GM19452 (cell line): ENCODE measurements at regions not wholly inside any gene's neighbourhood (a gene's known extent, or its start where the extent isn't known, plus 50 kb on each side); places are given as distances from the start of the nearest gene placed in this dataset.
"Not testable (repeated sequence)": the region's sequence is repeated elsewhere in the genome, so short reads cannot be mapped to it uniquely, and the experiment has no call there.

ENCODE experiments used
- ATAC-seq: cut with Tn5 transposase; IDR thresholded peaks from one replicate; pipeline ENCODE4 v1.9.1; 2021; ENCODE audit not compliant: unreplicated experiment

DNA sequence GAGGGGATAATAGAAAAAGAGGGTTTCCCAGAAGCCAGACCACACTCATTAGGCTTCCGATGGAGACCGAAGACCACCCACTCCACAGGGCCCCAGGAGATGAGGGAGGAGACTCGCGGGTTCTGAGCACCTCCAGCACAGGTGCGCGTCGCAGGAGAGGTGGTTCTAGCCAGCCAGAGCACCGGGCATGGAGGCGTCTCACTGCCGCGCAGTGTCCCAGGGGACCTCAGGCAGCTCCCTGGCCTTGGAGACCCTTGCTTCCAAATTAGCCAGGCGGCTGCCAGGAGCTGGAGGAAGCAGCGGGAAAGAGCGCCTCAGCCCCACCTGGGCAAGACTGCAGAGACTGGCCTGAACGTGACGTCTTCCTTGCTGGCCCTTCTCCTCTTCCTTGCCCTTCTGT, 115.4 kb upstream of the FBXL7 start:
- ATAC-seq, result no peak

DNA sequence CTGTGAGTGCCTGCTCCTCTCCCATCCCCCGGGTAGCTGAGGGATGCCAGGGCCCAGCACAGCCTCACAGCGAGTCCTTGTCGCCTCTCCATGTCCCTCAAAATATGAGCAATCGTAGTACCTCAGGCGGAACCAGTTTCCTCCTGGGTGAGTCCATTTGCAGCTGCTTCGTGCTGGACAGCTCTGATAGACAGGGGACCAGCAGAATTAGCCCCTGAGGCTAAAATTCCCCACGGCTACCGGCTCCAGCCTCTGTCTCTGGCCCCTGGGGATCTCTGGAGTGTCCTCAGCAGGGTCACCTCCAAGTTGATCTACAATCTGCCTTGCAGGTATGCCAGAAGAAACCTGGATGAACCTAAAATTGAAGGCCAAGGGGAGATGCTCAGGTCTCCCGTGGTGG, 115.8 kb upstream of the FBXL7 start:
- no peak for ATAC-seq

DNA sequence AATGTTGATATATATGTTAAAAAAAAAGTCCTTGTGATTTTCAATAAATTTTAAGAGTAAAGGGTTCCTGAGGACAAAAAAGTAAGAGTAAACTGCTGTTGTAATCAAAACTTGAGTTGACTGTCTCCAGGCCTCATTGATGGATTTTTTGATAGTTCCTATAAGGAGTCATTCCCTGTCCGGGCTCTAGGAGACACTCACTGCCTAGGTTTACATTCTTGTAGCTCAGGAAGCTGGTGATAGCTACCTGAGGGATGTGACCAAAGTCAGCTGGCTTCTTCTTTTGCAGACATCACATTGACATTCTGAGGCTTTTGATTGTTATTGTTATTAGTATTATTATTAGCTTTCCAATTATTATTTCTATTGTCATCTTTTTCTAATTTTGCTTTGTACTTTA, 116.5 kb upstream of the FBXL7 start:
- ATAC-seq, result no peak

DNA sequence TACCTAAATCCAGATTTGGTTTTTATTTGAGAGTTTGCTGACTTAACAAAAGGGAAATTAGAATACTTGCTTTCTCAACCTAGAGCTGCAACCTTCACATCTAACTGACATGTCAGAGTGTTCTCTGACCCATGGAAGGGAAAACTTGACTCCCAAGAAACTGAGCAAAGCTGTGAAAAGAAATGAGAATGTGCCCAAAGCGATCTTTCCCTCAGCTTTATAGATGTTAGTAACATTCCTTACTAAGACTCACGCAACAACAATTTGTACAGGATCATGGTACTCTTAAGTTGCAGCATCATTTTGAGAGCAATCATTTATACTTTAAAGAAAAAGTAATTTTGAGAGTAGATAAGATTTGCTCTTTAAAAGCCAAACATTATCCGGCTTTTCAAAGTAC, 117.0 kb upstream of the FBXL7 start:
- ATAC-seq, result no peak

DNA sequence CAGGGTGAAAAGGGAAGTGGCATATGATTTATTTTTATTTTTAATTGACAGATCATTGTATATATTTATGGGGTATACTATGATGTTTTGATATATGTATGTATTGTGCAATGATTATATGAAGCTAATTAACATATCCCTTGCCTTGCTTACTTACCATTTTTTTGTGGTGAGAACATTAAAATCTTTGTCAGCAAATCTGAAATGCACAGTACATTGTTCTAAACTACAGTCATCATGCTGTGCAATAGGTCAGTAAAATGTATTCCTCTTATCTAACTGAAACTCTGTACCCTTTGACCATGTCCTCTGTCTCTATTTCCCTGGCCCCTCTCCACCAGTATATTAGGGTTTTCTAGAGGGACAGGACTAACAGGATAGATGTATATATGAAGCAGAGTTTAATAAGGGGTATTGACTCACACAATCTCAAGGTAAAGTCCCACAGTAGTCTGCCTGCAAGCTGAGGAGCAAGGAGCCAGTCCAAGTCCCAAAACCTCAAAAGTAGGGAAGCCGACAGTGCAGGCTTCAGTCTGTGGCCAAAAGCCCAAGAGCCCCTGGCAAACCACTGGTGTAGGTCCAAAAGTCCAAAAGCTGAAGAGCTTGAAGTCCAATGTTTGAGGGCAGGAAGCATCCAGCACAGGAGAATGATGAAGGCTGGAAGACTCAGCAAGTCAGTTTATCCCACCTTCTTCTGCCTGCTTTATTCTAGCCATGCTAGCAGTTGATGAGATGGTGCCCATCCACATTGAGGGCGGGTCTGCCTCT, 122.2 kb upstream of the FBXL7 start:
- ATAC-seq, result no peak

DNA sequence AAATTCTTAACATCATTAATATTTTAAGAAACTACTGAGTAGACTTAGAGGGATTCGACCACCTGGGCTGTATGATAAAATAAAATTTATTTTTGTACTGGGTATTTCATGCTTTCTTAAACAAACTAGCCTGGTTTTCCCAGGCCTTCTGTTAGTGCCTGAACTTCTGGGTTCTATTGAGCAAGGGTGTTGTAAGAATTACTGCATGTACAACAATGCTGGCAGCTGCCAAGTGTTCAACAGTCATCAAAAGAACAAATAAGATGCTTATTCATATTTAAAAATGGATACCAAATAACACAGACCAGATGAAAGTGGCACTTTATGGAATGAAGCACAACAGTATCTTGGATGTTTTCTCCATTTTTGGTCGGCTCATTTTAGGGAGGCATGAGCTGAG, 123.2 kb upstream of the FBXL7 start:
- no peak for ATAC-seq

DNA sequence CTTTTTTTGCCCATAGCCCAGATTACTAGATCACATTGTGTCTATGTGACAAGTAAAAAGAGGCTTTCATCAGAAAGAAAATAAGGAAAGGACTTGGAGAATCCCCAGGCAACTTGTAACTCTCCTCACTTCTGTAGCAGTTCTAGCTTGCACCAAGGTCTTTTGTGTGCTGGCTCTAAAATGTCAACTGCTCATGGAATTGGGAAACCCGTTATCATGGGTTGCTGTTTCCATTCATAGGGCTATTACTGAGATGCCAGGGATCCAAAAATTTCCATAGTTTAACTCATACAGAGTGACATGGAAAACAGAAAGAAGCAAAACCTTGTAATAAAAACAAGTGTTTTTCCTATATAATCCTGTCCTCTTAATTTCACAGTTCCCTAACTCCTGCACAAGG, 123.9 kb upstream of the FBXL7 start:
- no peak for ATAC-seq

DNA sequence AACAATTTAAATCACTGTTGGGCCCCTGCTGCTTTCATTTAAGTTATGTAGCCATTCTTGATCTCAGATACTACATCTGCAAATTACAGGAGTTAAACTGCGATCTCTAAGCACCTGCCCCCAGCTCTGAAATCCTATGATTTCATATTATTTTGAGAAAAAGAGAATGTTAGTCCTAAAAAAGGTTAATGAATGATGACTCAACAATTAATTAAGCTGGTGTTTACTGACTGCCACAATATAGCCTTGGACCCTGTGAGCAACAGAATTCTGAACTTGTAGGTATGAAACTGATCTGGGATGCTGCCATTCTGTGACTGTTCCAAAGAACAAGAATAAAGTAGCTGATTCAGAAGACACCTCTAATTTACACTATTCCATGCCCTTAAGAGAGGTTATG, 124.4 kb upstream of the FBXL7 start:
- ATAC-seq, result no peak

DNA sequence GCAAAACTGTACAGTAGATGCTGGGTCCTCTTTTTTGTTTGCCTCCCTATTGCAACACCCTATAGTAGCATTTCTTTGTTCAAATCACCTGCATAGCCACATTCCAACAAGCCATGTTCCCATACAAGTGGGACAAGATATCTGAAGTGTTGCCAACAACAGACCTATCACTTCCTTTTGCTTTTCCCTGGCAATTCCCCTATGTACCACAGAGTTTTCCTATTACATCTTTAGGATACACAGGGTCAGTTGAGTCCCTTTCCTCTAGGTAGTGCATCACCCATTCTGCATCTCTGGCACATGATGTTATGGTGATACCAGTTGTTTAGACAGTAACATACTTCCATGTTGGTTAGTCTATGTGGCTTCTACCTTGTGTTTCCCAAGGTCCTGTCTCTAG, 125.1 kb upstream of the FBXL7 start:
- no peak for ATAC-seq

DNA sequence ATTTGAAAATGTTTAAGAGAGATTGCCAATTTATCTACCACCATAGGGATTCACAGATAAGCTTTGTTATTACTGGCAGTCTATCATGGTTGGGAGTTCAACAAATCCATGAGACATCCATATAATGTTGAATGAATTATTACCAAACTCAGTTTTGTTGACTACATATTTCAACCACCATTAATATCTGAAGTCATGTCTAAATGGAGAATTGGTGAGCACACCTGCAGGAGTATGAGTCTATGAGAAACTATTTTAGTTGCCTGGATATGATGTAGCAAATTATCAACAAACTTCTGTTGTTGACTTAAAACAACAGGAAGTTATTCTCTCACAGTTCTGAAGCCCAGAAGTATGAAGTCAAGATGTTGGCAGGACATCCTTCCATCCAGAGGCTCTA, 126.8 kb upstream of the FBXL7 start:
- no peak for ATAC-seq

DNA sequence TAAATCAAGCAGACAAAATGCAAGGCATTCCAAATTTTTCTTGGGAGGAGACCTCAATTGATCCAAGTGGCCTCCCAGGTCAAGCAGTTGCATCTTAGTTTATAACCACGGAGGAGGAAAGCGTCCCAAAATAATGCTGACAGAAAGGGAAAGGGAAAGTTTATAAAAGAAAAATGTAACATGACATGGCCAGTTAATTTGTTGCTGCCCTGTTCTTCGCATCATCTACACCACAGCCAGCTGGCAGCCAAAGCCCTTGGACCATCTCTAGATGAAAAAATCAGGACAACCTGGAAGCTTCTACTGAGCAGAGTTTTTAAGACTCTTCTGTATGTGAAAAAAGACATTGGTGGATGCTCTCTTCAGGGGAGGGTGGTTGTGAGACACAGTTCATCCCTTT, 128.8 kb upstream of the FBXL7 start:
- no peak for ATAC-seq

DNA sequence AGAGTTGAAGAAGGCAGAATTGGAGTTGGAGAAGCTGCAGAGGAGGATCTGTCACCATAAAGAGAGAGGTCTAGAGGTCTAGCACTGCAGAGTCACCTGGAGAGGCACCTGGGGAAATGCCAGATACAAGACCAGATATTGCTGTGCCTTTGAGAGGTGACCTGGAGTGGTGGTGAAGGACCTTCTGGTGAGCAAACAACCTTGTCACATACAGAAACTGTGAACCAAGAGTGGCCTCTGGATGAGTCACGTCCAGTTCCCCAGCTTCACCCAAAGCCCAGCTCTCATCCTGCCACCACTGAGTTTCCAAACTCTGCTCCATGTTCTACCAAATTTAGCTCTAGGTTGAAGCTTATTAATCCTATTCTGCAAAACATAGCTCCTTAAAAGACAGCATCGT, 131.1 kb upstream of the FBXL7 start:
- no peak for ATAC-seq

DNA sequence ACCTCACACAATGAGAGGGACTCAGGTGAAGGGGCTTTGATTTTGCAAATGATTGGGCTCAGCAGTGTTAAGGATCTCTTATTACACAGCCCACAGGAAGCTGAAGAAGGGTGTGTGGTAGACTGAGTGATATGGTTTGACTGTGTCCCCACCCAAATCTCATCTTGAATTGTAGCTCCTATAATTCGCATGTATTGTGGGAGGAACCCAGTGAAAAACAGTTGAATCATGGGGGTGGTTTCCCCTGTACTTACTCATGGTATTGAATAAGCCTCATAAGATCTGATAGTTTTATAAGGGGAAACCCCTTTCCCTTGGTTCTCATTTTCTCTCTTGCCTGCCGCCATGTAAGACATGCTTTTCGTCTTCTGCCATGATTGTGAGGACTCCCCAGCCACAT, 132.5 kb upstream of the FBXL7 start:
- no peak for ATAC-seq

DNA sequence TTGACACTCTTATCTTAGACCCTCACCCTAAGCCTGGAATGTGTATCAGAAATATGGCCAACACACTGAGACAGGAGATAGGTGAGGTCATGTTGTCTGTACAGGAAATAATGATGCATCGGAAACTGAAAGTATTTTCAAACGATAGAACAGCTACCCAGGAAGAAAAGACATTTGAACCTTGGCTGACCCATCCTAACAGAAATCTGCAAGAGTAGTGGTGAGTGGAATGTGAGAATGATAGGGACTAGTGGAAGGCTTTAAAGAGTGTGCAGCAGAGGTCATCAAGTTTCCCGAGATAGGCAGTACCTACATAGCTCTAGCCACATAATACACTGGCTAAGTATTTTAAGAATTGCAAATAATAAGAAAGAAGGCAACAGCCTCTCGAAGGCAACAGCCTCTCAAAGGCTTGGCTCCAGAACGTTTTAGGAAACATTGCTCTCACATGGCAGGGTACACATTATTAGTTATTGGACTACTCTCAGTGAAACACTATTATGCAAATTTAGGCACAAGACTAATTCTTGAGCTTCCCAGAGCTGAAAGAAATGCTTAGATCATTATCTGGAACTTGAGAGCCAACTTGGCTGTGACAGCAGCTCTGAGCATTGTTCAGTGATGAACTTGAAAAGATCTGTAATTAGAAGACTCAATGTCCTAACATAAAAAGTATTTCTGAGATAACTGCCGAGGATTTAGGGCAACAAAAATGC, 133.1 kb upstream of the FBXL7 start:
- no peak for ATAC-seq

DNA sequence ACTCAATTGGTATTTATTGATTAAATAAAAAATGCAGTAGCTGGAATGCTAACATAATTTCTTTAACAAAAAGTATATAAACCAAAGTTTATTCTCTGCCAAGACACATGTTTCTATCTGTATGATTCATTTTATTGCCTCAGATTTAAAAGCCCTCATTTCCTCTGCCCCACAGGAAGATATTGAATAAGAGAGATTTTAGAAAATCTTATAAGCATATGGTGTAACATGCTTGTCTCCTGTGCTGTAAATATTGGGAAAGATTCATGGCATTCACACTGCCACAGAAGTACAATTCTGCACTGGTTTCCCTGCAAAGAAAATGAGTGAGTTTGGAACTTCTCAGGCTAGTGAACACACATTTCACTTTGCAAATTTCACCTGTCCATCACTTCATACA, 134.9 kb upstream of the FBXL7 start:
- ATAC-seq, result no peak

DNA sequence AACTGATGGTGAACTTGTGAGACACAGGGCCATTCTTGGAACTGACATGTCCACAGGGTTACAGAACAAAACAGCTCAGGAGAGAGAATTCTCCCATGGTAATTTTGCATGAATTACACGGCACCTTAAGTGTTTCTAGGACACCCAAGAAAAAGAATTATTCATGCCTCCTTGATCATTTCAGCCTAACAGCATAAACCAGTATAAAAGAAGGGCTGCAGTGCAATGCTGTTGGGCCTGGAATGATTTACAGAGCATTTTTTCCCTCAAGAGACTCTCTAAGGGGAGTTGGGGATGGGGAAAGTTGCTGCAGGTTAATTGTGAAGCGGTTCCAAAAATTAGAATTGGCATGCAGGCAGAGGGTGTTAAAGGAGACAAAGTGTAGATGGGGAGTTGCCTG, 136.4 kb upstream of the FBXL7 start:
- no peak for ATAC-seq

DNA sequence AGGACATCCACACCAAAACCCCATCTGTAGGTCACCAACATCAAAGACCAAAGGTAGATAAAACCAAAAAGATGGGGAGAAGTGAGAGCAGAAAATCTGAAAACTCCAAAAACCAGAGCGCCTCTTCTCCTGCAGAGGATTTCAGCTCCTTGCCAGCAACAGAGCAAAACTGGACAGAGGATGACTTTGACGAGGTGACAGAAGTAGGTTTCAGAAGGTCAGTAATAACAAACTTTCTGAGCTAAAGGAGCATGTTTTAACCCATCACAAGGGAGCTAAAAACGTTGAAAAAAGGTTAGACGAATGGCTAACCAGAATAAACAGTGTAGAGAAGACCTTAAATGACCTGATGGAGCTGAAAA, 142.9 kb upstream of the FBXL7 start:
- not testable (repeated sequence) for ATAC-seq

DNA sequence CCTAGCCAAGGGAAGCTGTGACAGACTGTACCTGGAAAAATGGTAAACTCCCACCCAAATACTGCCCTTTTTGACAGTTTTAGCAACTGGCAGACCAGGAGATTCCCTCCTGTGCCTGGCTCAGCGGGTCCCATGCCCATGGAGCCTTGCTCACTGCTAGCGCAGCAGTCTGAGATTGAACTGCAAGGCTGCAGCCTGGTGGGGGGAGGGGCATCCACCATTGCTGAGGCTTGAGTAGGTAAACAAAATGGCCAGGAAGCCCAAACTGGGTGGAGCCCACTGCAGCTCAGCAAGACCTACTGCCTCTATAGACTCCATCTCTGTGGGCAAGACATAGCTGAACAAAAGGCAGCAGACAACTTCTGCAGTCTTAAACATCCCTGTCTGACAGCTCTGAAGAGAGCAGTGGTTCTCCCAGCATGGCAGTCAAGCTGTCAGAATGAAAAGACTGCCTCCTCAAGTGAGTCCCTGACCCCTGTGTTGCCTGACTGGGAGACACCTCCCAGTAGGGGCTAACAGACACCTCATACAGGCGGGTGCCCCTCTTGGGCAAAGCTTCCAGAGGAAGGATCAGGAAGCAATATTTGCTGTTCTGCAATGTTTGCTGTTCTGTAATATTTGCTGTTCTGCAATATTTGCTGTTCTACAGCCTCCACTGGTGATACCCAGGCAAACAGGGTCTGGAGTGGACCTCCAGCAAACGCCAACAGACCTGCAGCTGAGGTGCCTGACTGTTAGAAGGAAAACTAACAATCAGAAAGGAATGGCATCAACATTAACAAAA, 143.5 kb upstream of the FBXL7 start:
- ATAC-seq, result not testable (repeated sequence)

DNA sequence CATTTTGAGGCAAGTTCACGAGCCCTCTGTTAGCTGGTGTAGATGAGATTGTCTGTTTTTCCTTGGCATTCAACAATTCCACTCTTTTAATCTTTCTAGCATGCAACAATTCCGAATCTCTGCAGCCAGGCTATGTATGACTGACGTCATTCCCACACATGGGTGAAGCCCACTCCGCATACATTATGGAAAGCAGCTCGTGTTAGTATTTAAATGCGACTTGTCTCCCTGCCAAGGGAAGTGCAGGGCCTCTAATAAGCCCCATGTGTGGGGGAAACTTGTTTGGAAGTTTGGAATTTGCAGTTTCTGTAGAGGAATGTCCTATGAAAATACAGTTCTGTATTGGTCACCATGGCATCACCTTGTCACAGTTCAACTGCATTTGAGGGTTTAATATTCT, 146.0 kb upstream of the FBXL7 start:
- no peak for ATAC-seq

DNA sequence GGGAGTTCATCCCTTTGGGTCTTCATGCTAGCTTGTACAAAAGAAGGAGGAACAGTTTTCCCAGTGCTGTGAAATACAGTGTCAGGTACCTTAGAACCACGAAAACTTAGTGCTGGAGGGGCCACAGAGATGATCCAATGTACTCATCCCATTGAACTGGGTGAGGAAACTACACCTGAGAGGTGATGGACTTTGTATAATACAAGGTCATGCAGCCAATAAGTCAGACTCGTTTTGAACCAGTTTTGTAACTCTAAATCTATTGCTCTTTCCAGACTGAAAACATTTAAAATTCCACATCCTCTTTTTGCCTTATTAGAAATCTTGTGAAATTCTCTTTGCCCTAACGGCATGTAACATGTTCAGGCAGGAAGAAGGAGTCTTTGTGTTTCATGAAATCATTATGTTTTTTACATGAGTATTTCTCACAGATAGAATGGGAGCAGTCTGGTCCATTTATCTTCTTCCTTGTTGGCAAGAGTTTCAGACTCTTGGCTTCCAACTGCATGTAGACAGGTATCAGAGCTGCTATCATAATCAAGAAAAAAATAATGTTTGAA, 146.8 kb upstream of the FBXL7 start:
- ATAC-seq, result no peak

DNA sequence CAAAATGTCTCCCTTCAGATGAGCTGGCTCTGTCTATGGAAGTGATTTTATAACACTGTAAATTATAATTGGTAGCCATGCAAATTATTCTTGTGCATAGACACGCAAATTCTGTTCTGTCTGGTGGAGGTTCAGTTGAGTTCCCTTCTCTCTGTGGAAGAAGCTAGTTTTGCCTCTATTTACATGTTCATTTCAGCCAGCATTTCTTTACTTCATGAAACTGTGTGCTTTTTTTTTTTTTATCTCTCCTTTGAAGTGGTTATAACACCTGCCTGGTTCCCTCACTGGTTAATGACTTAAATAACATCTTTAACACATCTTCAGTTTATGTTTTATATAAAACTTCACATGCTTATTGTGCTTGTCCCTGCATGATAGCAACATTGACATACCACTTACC, 149.4 kb upstream of the FBXL7 start:
- no peak for ATAC-seq

DNA sequence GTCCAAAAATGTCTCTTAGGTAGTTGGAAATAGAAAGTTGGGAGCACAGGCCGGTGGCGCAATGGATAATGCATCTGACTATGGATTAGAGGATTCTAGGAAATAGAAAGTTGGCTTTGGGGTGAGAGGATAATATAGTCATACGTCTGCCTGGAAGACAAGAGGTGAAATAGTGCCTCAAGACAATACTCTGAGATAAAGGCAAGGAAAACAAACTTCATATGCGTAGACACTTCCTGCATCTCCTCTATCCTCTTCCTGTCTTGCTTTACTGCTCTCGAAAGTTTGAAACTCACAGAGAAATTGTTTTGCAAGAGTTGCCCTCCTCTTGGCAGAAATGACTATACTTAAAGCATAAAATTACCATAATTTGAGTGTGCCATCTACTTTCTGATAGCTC, 153.2 kb upstream of the FBXL7 start:
- no peak for ATAC-seq
